G401 (cell line): ENCODE measurements at regions not wholly inside any gene's neighbourhood (a gene's known extent, or its start where the extent isn't known, plus 50 kb on each side); places are given as distances from the start of the nearest gene placed in this dataset.

Experiments
- DNase-seq: peaks from one replicate; pipeline ENCODE4 v3.0.0-alpha.2; 2015; ENCODE audit warnings: low spot score
- in situ Hi-C: cut with HindIII; loops from 2 replicates; pipeline ENCODE4 v1.10.0; 2016; ENCODE audit warnings: low sequenced_read_pairs, mixed read lengths

- no peak for DNase-seq
- in situ Hi-C loops, result no loop called here
Measured at GRCh38 chr18:76259096-76259495, 235.9 kb downstream of the ZNF516 start.

GRCh38 chr18:76258209-76258608, 236.8 kb downstream of the ZNF516 start:
- in situ Hi-C loops, result no loop called here
- no peak for DNase-seq

- in situ Hi-C loops, result no loop called here
- DNase-seq, result no peak
Measured at GRCh38 chr18:76255070-76255683, 239.9 kb downstream of the ZNF516 start.

GRCh38 chr18:76252880-76253279, 242.2 kb downstream of the ZNF516 start:
- in situ Hi-C loops, result no loop called here
- no peak for DNase-seq

GRCh38 chr18:76252139-76252538, 242.9 kb downstream of the ZNF516 start:
- DNase-seq, result no peak
- in situ Hi-C loops, result no loop called here

GRCh38 chr18:76251691-76252090, 243.4 kb downstream of the ZNF516 start:
- DNase-seq, result no peak
- in situ Hi-C loops, result no loop called here

- DNase-seq, result no peak
- in situ Hi-C loops, result no loop called here
Measured at GRCh38 chr18:76246590-76246989, 248.5 kb downstream of the ZNF516 start.

- in situ Hi-C loops, result no loop called here
- DNase-seq, result peak; percentile 3
Measured at GRCh38 chr18:76234676-76235060, 260.4 kb downstream of the ZNF516 start.

- no peak for DNase-seq
- in situ Hi-C loops, result no loop called here
Measured at GRCh38 chr18:76233876-76234675, 261.0 kb downstream of the ZNF516 start.

GRCh38 chr18:76233406-76233805, 261.6 kb downstream of the ZNF516 start:
- DNase-seq, result no peak
- in situ Hi-C loops, result no loop called here

- DNase-seq, result no peak
- in situ Hi-C loops, result no loop called here
Measured at GRCh38 chr18:76232779-76233178, 262.3 kb downstream of the ZNF516 start.

GRCh38 chr18:76232010-76232409, 263.0 kb downstream of the ZNF516 start:
- in situ Hi-C loops, result no loop called here
- DNase-seq, result no peak

- in situ Hi-C loops, result no loop called here
- no peak for DNase-seq
Measured at GRCh38 chr18:76231402-76231801, 263.6 kb downstream of the ZNF516 start.

- DNase-seq, result no peak
- in situ Hi-C loops, result no loop called here
Measured at GRCh38 chr18:76230791-76231190, 264.3 kb downstream of the ZNF516 start.

- no peak for DNase-seq
- in situ Hi-C loops, result no loop called here
Measured at GRCh38 chr18:76228716-76229115, 266.3 kb downstream of the ZNF516 start.

- in situ Hi-C loops, result no loop called here
- DNase-seq, result no peak
Measured at GRCh38 chr18:76227759-76228158, 267.3 kb downstream of the ZNF516 start.

GRCh38 chr18:76223403-76223802, 271.6 kb downstream of the ZNF516 start:
- in situ Hi-C loops, result no loop called here
- no peak for DNase-seq

- in situ Hi-C loops, result no loop called here
- no peak for DNase-seq
Measured at GRCh38 chr18:76219023-76219422, 276.0 kb downstream of the ZNF516 start.

GRCh38 chr18:76216096-76216495, 278.9 kb downstream of the ZNF516 start:
- no peak for DNase-seq
- in situ Hi-C loops, result no loop called here

GRCh38 chr18:76213991-76214390, 281.1 kb downstream of the ZNF516 start:
- DNase-seq, result no peak
- in situ Hi-C loops, result no loop called here

- no peak for DNase-seq
- in situ Hi-C loops, result no loop called here
Measured at GRCh38 chr18:76212960-76213359, 282.1 kb downstream of the ZNF516 start.
